Activated CD8-positive, alpha-beta memory T cell treated with anti-CD3 and anti-CD28 coated beads, Interleukin-2, amount 10 ng/mL, durations not matched to agents 7 days and 5 days (primary cell): ENCODE measurements at regions not wholly inside any gene's neighbourhood (a gene's known extent, or its start where the extent isn't known, plus 50 kb on each side); places are given as distances from the start of the nearest gene placed in this dataset.

Experiments used
- ATAC-seq: fragments of 150-1000 bp; cut with Tn5 transposase; one replicate; pipeline ENCODE4 v1.10.0; 2021; ENCODE audit warnings: moderate library complexity
- CTCF ChIA-PET: fragments of 350-600 bp; sonication (Branson Sonifier 250); formaldehyde crosslinking; loops from one replicate; lab custom pipeline; 2021; ENCODE audit warnings: antibody characterized with exemption; lab: Charles Lee
- DNase-seq: peaks from one replicate; pipeline ENCODE4 v3.0.0-alpha.2; 2020
- H3K27ac Mint-ChIP-seq: one replicate; pipeline ENCODE4 v1.8.0; 2021; ENCODE audit warnings: mild to moderate bottlenecking, mixed read lengths
- H3K27me3 Mint-ChIP-seq: one replicate; pipeline ENCODE4 v1.8.0; 2021; ENCODE audit warnings: mixed read lengths
- H3K36me3 Mint-ChIP-seq: one replicate; pipeline ENCODE4 v1.8.0; 2021; ENCODE audit warnings: mild to moderate bottlenecking, mixed read lengths
- H3K4me1 Mint-ChIP-seq: one replicate; pipeline ENCODE4 v1.8.0; 2021; ENCODE audit warnings: mixed read lengths
- H3K4me3 Mint-ChIP-seq: one replicate; pipeline ENCODE4 v1.8.0; 2021; ENCODE audit warnings: mild to moderate bottlenecking, moderate library complexity, mixed read lengths
- H3K9me3 Mint-ChIP-seq: one replicate; pipeline ENCODE4 v1.8.0; 2022; ENCODE audit warnings: low read depth, mixed read lengths

DNA sequence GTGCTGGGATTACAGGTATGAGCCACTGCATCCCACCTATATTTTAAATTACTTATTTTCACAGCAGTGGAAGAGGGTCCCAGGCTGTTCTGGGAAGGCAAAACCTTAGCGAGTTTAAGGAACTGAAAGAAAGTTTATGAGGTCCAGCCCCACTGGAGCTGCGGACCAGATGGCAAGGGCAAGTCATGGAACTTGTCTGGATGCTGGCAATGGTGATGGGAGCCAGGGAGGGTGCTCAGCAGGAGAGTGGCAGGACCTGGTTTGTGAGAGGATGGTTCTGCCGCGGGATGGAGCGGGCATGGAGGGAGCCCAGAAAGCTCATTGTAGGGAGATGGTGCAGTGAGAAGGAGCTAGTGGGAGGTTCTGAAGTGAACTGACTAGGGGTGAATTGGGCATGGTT is 50.6 kb upstream of the SLC45A1 start:
- no peak for DNase-seq
- Mint-ChIP-seq H3K27ac (no peak overlapping the region), H3K4me3 (no peak overlapping the region), H3K36me3 (no peaks in the 10 kb centered on the region), H3K9me3 (no peaks in the 10 kb centered on the region), H3K4me1 (no peaks in the 10 kb centered on the region), H3K27me3 (peaks cover 18% of the 10 kb centered on the region)
- ATAC-seq: no peak
- CTCF ChIA-PET: interaction anchor here (1.3 kb wide), 1 partner anchor 255 kb away, joined by 3 read pairs; no protein-coding TSS in a partner anchor

DNA sequence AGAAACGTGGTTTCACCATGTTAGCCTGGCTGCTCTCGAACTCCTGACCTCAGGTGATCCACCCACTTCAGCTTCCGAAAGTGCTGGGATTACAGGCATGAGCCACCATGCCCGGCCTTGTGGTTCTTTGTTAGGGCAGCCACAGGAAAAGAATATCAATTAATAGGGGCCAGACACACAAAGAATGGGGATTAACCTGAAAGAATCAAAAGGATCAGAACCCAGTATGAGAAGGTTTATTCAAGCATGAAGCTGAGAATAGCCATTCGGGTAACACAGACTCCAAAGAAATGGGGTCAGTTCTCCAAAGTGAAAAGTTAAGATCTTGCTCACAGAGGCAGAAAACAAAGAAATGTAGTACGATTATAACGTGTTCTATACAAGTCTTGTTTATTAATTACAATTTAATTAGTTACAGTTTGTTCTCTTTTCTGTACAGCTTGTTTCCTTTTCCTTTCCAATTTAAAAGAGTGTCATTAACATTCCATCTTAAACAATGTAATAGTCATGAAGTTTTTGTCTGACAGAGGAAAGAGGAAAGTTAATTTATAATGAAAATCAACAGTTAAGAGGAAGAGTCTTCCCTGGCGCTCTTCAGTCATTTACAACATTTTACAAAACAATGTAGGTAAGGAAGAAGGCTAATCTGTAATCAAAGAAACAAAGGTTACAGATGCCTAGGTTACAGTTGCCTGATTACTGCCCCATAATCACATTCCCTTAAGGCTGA is 51.3 kb upstream of the SLC45A1 start:
- DNase-seq: no peak
- Mint-ChIP-seq H3K27ac (no peak overlapping the region), H3K27me3 (peaks cover 18% of the 10 kb centered on the region), H3K36me3 (no peaks in the 10 kb centered on the region), H3K4me1 (no peaks in the 10 kb centered on the region), H3K4me3 (no peak overlapping the region), H3K9me3 (no peaks in the 10 kb centered on the region)
- ATAC-seq: no peak
- CTCF ChIA-PET: interaction anchor here (1.3 kb wide), 1 partner anchor 254 kb away, joined by 3 read pairs; no protein-coding TSS in a partner anchor

DNA sequence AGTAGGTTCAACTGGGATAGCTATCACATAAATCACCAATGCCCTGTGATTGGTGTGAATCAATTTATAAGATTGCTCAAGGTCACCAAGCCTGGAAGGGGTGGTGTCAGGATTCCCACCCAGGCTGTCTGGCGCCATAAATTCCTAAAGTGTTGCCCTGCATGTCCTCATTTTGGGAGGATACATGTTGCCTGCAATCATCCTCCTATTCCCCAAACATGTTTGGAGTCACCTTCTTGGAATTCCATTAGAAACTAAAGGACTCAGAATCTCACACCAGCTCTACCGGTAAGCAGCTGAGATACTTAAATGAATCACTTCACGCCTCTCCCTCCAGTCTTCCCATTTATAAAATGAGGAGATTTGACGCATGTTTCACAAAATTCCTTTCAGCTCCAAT is 54.1 kb upstream of the SLC45A1 start:
- no peaks in the 10 kb centered on the region for H3K4me1 Mint-ChIP-seq
- no peaks in the 10 kb centered on the region for H3K9me3 Mint-ChIP-seq
- no peak for ATAC-seq
- H3K27ac Mint-ChIP-seq: no peak overlapping the region
- H3K36me3 Mint-ChIP-seq: no peaks in the 10 kb centered on the region
- no peak for DNase-seq
- CTCF ChIA-PET: no interaction called here
- H3K27me3 Mint-ChIP-seq: peaks cover 16% of the 10 kb centered on the region
- H3K4me3 Mint-ChIP-seq: no peak overlapping the region

DNA sequence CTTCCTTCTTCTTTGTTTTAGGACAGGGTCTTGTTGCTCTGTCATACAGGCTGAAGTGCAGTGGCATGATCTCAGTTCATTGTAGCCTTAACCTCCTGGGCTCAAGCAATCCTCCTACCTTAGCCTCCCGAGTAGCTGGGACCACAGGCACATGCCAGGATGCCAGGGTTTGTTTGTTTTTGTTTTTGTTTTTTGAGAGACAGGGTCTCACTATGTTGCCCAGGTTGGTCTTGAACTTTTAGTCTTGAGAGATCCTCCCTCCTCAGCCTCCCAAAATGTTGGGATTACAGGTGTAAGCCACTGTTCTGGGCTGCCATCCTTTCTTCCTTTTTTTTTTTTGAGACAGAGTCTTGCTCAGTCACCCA is 56.5 kb upstream of the SLC45A1 start:
- CTCF ChIA-PET: interaction anchor here (0.6 kb wide), 1 partner anchor 11 kb away, joined by 3 read pairs; no protein-coding TSS in a partner anchor
- H3K4me3 Mint-ChIP-seq: no peak overlapping the region
- peaks cover 6% of the 10 kb centered on the region for H3K27me3 Mint-ChIP-seq
- no peak for ATAC-seq
- H3K9me3 Mint-ChIP-seq: no peaks in the 10 kb centered on the region
- H3K27ac Mint-ChIP-seq: no peak overlapping the region
- H3K36me3 Mint-ChIP-seq: no peaks in the 10 kb centered on the region
- no peak for DNase-seq
- H3K4me1 Mint-ChIP-seq: no peaks in the 10 kb centered on the region

DNA sequence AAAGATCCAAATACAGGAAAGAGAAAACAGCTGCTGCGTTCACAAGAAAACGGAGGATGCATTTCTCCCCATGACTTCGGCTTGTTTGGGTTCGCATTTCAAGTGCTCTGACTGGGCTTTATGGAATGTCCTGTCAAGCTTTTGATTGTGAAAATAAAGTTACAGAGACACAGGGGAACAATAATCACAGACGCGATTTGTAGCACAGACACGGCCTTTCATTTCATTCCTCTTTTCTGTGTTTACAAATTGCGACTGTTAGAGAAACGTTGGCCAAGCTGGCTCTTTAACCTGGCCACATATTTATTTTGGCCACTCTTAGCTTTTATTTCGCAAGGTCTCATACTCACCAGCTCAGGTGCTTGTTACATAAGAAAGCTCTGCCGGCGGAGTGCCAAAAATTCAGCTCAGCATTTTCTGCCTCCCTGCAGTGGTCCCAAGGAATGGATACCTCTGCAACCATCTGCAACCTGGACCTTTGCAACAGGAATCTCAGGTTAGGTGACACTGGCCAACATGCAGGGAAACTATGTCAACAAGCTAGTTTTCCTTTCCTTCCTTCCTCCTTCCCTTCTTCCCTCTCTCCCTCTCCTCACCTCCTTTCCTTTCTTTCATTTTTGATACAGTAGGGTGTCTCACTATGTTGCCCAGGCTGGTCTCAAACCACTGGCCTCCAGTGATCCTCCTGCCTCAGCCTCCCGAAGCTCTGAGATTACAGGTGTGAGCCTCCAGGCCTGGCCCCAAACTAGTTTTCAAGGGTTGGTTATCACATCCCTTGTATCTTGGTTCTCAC is 58.2 kb upstream of the SLC45A1 start:
- Mint-ChIP-seq H3K27ac (no peak overlapping the region), H3K9me3 (no peaks in the 10 kb centered on the region), H3K4me1 (no peaks in the 10 kb centered on the region), H3K27me3 (peaks cover 5% of the 10 kb centered on the region), H3K36me3 (no peaks in the 10 kb centered on the region), H3K4me3 (no peak overlapping the region)
- no peak for DNase-seq
- no peak for ATAC-seq
- CTCF ChIA-PET: interaction anchor here (1.2 kb wide), 1 partner anchor 51 kb away, joined by 3 read pairs; no protein-coding TSS in a partner anchor

DNA sequence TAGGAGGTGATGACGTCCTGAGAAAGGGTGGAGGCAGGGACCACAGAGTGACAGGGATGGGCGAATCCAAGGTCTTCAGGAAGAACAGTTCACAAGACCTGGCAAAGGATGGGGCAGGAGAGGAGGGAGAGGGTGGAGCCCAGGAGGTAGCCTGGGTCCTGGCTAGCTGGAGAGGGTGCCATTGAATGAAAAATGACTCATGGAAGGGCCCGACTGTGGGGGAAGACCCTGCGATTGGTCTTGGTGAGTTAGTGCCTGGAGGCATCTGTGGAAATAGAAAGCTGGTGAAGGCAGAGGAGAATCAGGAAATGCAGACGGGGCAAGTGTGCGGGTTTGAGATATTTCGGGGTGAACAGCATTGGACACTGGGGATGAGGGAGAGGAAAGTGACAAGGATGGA is 60.3 kb upstream of the SLC45A1 start:
- ATAC-seq (no peak), DNase-seq (no peak)
- no peak overlapping the region for H3K4me3 Mint-ChIP-seq
- CTCF ChIA-PET: no interaction called here
- no peaks in the 10 kb centered on the region for H3K4me1 Mint-ChIP-seq
- H3K9me3 Mint-ChIP-seq: no peaks in the 10 kb centered on the region
- no peak overlapping the region for H3K27ac Mint-ChIP-seq
- H3K27me3 Mint-ChIP-seq: peaks cover 5% of the 10 kb centered on the region
- no peaks in the 10 kb centered on the region for H3K36me3 Mint-ChIP-seq

DNA sequence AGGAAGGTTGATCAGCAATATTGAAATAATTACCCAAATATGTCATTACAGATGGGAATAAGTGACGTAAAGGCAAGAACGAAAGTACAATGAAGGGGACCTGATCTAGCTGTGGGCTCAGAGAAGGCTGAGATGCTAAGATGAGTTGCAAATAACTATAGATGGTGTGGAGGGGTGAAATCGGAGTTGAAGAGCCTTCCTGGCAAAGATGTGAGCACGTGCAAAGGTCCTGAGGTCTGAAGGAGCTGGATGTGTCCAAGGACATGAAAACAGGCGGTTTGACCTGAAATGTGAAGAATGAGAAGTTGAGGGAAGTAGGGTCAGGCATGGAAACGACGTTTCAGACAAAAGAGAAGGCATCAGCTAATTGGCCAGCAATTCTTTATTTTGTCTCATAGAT is 61.6 kb upstream of the SLC45A1 start:
- Mint-ChIP-seq H3K4me1 (no peaks in the 10 kb centered on the region), H3K9me3 (no peaks in the 10 kb centered on the region), H3K36me3 (no peaks in the 10 kb centered on the region), H3K27me3 (peaks cover 5% of the 10 kb centered on the region), H3K4me3 (no peak overlapping the region), H3K27ac (no peak overlapping the region)
- DNase-seq (no peak), ATAC-seq (no peak)
- CTCF ChIA-PET: no interaction called here

DNA sequence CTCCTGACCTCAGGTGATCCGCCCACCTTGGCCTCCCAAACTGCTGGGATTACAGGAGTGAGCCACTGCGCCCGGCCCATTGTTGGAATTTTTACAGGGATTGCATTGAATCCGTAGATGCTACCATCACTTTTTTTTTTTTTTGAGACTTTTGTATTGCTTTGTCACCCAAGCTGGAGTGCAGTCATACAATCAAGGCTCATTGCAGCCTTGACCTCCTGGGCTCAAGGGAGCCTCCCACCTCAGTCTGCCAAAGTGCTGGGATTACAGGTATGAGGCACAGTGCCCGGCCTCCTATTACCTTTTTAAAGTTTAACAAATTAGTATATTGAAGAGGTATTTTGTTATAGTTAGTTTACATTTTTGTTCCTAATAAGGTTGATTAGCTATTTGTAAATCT is 62.2 kb upstream of the SLC45A1 start:
- ATAC-seq (no peak), DNase-seq (no peak)
- Mint-ChIP-seq H3K27me3 (peaks cover 5% of the 10 kb centered on the region), H3K4me3 (no peak overlapping the region), H3K27ac (no peak overlapping the region), H3K36me3 (no peaks in the 10 kb centered on the region), H3K4me1 (no peaks in the 10 kb centered on the region), H3K9me3 (no peaks in the 10 kb centered on the region)
- CTCF ChIA-PET: no interaction called here

DNA sequence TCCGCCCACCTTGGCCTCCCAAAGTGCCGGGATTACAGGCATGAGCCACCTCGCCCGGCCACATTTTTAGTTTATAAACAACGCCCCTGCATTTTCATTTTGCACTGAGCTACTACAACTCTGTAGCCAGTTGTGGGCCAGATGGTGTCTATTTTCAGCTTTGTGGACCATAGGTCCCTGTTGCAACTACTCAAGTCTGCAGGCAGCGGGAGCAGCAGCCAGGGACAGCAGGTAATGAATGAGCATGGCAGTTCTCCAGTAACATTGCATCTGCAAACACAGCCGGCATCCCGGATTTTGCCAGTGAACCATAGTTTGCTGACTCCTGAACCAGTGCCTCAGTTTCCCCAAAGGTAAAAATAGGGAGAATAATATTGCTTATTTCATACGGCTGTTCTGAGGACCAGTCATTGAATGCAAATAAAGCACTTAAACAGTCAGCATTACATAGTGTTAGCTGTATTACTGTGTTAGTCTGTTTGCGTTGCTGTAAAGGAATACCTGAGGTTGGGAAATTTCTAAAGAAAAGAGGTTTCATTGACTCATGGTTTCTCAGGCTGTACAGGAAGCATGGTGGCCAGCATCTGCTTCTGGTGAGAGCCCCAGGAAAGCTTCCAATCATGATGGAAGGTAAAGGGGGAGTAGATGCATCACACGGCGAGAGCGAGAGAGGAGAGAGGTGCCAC is 65.5 kb upstream of the SLC45A1 start:
- CTCF ChIA-PET: interaction anchor here (1.5 kb wide), 1 partner anchor 17 kb away, joined by 4 read pairs; no protein-coding TSS in a partner anchor

DNA sequence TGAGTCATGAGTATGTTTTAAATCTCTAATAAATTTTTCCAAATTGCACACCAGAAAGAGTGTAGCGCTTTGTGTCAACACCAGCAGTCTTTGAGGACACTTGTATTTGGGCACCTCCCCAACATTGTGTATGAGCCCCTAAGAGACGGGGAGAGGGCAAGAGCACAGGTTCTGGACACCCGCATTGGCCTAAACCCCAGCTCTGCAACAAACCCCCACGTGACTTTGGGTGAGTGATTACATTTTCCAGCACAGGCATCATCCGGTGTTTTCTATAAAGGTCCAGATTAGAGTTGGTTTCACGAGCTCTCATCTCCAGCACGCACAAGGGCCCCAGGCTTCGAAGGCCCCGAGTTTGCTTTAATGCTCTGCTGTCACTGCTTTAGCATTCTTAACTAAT is 66.3 kb upstream of the SLC45A1 start:
- Mint-ChIP-seq H3K4me3 (no peak overlapping the region), H3K4me1 (peaks cover 5% of the 10 kb centered on the region), H3K27me3 (no peaks in the 10 kb centered on the region), H3K36me3 (no peaks in the 10 kb centered on the region), H3K27ac (no peak overlapping the region), H3K9me3 (no peaks in the 10 kb centered on the region)
- no peak for ATAC-seq
- no peak for DNase-seq
- CTCF ChIA-PET: interaction anchor here (1.5 kb wide), 1 partner anchor 16 kb away, joined by 4 read pairs; no protein-coding TSS in a partner anchor

More for the DNA sequence above, 65.5 kb upstream of the SLC45A1 start:
- DNase-seq (no peak), ATAC-seq (no peak)
- Mint-ChIP-seq H3K4me3 (no peak overlapping the region), H3K4me1 (peaks cover 5% of the 10 kb centered on the region), H3K27me3 (no peaks in the 10 kb centered on the region), H3K36me3 (no peaks in the 10 kb centered on the region), H3K27ac (no peak overlapping the region), H3K9me3 (no peaks in the 10 kb centered on the region)

DNA sequence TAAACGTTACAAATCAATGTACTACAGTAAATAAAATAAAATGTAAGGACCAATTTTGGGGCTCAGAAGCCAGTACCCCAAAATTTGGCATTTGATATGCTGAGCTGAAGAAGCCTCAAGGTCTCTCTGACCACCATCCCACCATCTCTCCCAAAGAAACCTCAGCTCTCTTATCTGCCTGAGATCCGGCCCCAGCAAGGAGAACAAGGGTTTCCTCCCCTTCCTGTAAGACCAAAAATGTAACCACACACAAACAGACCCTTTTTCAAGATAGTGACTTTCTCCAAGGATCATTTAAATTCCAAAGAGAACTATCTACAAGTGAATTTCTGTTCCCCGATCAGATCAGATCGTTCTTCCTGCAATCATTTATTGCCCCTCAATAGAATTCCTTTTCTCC is 68.1 kb upstream of the SLC45A1 start:
- peaks cover 5% of the 10 kb centered on the region for H3K4me1 Mint-ChIP-seq
- CTCF ChIA-PET: no interaction called here
- no peaks in the 10 kb centered on the region for H3K27me3 Mint-ChIP-seq

DNA sequence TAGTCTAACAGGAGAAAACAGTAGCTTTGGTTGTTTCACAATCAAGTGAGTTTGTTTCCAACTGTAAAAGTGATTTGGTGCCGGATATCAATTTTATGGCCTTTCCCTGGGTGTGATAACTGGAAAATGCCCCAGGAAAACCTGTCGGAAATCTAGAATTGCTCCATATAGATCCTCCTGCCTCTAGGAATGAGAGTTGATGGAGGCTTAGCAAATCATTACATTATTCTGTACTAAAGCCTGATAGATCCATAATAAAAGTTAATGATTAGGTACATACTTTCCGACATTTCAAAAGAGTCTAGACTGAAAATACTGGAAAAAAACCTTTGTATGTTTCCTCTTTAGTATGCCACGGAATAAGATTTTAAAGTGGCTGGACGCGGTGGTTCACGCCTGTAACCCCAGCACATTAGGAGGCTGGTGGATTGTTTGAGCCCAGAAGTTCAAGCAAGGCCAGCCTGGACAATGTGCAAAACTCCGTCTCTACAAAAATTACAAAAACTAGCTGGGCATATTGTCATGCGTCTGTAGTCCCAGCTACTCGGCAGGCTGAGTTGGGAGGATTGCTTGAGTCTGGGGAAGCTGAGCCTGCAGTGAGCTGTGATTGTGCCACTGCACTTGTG is 70.0 kb upstream of the SLC45A1 start:
- DNase-seq: no peak
- Mint-ChIP-seq H3K27ac (no peak overlapping the region), H3K27me3 (no peaks in the 10 kb centered on the region), H3K36me3 (no peaks in the 10 kb centered on the region), H3K4me3 (no peak overlapping the region), H3K4me1 (peaks cover 5% of the 10 kb centered on the region), H3K9me3 (no peaks in the 10 kb centered on the region)
- CTCF ChIA-PET: interaction anchor here (0.9 to 1.5 kb wide), 2 partner anchors 36 to 101 kb away, joined by 3 read pairs; no protein-coding TSS in a partner anchor
- ATAC-seq: no peak

More for the DNA sequence above, 68.1 kb upstream of the SLC45A1 start:
- no peaks in the 10 kb centered on the region for H3K9me3 Mint-ChIP-seq
- ATAC-seq: no peak
- no peak overlapping the region for H3K4me3 Mint-ChIP-seq
- H3K36me3 Mint-ChIP-seq: no peaks in the 10 kb centered on the region
- no peak overlapping the region for H3K27ac Mint-ChIP-seq
- DNase-seq: no peak

DNA sequence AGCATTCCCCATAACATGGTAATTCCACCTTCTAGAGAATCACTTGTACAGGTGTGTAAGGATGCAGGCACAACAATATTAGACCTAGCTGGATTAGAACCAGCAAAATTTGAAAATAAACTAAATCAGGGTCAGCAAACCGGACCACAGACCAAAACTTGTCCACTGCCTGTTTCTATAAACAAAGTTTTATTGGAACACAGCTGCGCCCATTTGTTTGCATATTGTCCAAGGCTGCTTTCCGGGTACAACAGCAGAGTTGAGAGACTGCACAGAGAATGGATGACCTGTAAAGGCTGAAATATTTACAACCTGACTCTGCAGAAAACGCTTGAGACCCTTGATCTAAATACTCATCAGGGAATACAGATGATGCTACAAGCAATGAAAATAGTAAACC is 73.6 kb upstream of the SLC45A1 start:
- CTCF ChIA-PET: no interaction called here
- Mint-ChIP-seq H3K36me3 (no peaks in the 10 kb centered on the region), H3K4me3 (no peak overlapping the region), H3K27me3 (peaks cover 3% of the 10 kb centered on the region), H3K9me3 (no peaks in the 10 kb centered on the region), H3K27ac (no peak overlapping the region), H3K4me1 (peaks cover 6% of the 10 kb centered on the region)
- ATAC-seq (no peak), DNase-seq (no peak)
